ENCODE measurements at regions not wholly inside any gene's neighbourhood (a gene's known extent, or its start where the extent isn't known, plus 50 kb on each side); places are given as distances from the start of the nearest gene placed in this dataset.

GRCh38 chr9:95623640-95624039, 106.9 kb upstream of the PTCH1 start:
- H3K9me3 ChIP-seq (ENCODE audit: control insufficient read depth in 5 of 5, low read length in 5 of 5): peaks cover 0 to 5% (median 2%) of the 10 kb centered on the region in 5 donors
- H3K9ac ChIP-seq (ENCODE audit: low read length in 5 of 5): no peak overlapping the region
- H3K4me3 ChIP-seq (ENCODE audit: low read depth in 1 of 5, low read length in 5 of 5): no peak overlapping the region
- peaks cover 0 to 16% (median 2%) of the 10 kb centered on the region in 5 donors for H3K4me1 ChIP-seq (ENCODE audit: control insufficient read depth in 5 of 5, insufficient read depth in 5 of 5, low read length in 5 of 5)
- H3K36me3 ChIP-seq (ENCODE audit: control insufficient read depth in 5 of 5, insufficient read depth in 5 of 5, low read length in 5 of 5): no peaks in the 10 kb centered on the region
- peaks cover 0 to 7% (median 3%) of the 10 kb centered on the region in 5 donors for H3K27me3 ChIP-seq (ENCODE audit: control insufficient read depth in 5 of 5, insufficient read depth in 4 of 5, low read length in 5 of 5)
- no peak overlapping the region for H3K27ac ChIP-seq (ENCODE audit: low read depth, low read length)

DNA sequence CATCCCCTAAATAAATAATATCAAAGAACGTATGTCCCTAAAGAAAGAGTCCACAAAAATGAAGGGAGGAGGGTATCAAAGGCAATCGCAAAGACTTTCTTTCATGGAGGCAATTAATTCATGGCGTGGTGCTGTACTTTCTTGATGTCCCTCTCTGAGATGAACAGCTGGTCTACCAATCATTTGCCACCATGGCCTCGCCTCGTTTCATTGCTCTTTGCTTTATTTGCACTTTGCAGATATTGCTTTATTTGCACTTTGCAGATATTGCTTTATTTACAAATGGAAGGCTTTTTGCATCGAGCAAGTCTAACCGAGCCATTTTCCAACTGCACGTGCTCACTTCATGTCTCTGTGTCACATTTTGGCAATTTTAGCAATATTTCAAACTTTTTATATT, 104.0 kb upstream of the PTCH1 start:
- H3K4me1 ChIP-seq (ENCODE audit: control insufficient read depth in 5 of 5, insufficient read depth in 5 of 5, low read length in 5 of 5): no peaks in the 10 kb centered on the region
- H3K9ac ChIP-seq (ENCODE audit: low read length in 5 of 5): no peak overlapping the region
- H3K4me3 ChIP-seq (ENCODE audit: low read depth in 1 of 5, low read length in 5 of 5): no peak overlapping the region
- peaks cover 0 to 3% (median 0%) of the 10 kb centered on the region in 5 donors for H3K9me3 ChIP-seq (ENCODE audit: control insufficient read depth in 5 of 5, low read length in 5 of 5)
- H3K27me3 ChIP-seq (ENCODE audit: control insufficient read depth in 5 of 5, insufficient read depth in 4 of 5, low read length in 5 of 5): peaks cover 0 to 4% (median 0%) of the 10 kb centered on the region in 5 donors
- H3K27ac ChIP-seq (ENCODE audit: low read depth, low read length): no peak overlapping the region
- no peaks in the 10 kb centered on the region for H3K36me3 ChIP-seq (ENCODE audit: control insufficient read depth in 5 of 5, insufficient read depth in 5 of 5, low read length in 5 of 5)

DNA sequence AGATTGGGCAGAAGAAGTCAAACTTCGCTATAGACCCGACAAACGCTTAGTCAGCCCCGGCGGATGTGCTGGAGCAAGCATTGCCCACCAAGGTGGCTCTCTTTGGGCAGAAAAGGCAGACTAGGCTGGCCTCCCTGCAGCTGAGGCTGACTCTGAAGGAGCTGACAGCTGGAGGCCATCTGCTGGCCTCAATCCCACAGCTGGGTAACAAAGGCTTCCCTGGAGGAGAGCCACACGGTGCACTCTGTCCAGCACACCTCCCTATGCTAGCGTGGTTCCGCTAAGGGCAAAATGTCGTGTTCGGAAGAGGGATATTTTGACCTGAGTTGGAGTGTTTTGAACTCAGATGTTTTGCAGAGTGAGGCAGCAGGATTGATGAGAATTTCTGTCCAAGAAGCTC, 103.5 kb upstream of the PTCH1 start:
- H3K27ac ChIP-seq (ENCODE audit: low read depth, low read length): no peak overlapping the region
- no peak overlapping the region for H3K9ac ChIP-seq (ENCODE audit: low read length in 5 of 5)
- H3K4me1 ChIP-seq (ENCODE audit: control insufficient read depth in 5 of 5, insufficient read depth in 5 of 5, low read length in 5 of 5): no peaks in the 10 kb centered on the region
- no peaks in the 10 kb centered on the region for H3K36me3 ChIP-seq (ENCODE audit: control insufficient read depth in 5 of 5, insufficient read depth in 5 of 5, low read length in 5 of 5)
- peaks cover 0 to 4% (median 0%) of the 10 kb centered on the region in 5 donors for H3K27me3 ChIP-seq (ENCODE audit: control insufficient read depth in 5 of 5, insufficient read depth in 4 of 5, low read length in 5 of 5)
- H3K9me3 ChIP-seq (ENCODE audit: control insufficient read depth in 5 of 5, low read length in 5 of 5): peaks cover 0 to 3% (median 0%) of the 10 kb centered on the region in 5 donors
- H3K4me3 ChIP-seq (ENCODE audit: low read depth in 1 of 5, low read length in 5 of 5): no peak overlapping the region

DNA sequence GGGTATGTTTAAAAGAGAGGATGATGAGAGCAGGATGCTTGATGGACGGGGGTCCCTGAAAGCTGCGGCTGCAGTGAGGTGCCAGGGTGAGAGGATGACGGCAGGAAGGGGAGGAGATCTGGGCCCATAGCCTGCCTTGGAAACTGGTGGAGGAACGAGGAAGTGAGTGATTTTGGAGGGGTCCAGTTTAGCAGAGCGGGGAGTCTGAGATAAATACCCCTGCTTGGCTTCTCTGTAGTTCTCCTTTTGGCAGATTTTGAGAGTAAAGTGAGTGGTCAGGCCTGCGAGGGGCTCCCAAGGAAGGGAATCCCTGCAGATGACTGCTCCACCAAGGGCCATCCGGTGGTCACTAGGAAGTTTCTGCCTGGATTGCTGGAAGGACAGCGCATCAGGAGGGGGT, 98.5 kb upstream of the PTCH1 start:
- no peaks in the 10 kb centered on the region for H3K36me3 ChIP-seq (ENCODE audit: control insufficient read depth in 5 of 5, insufficient read depth in 5 of 5, low read length in 5 of 5)
- peaks cover 0 to 4% (median 0%) of the 10 kb centered on the region in 5 donors for H3K27me3 ChIP-seq (ENCODE audit: control insufficient read depth in 5 of 5, insufficient read depth in 4 of 5, low read length in 5 of 5)
- no peak overlapping the region for H3K9ac ChIP-seq (ENCODE audit: low read length in 5 of 5)
- no peak overlapping the region for H3K27ac ChIP-seq (ENCODE audit: low read depth, low read length)
- no peak overlapping the region for H3K4me3 ChIP-seq (ENCODE audit: low read depth in 1 of 5, low read length in 5 of 5)
- no peaks in the 10 kb centered on the region for H3K4me1 ChIP-seq (ENCODE audit: control insufficient read depth in 5 of 5, insufficient read depth in 5 of 5, low read length in 5 of 5)
- H3K9me3 ChIP-seq (ENCODE audit: control insufficient read depth in 5 of 5, low read length in 5 of 5): peaks cover 4 to 9% (median 7%) of the 10 kb centered on the region in 5 donors

DNA sequence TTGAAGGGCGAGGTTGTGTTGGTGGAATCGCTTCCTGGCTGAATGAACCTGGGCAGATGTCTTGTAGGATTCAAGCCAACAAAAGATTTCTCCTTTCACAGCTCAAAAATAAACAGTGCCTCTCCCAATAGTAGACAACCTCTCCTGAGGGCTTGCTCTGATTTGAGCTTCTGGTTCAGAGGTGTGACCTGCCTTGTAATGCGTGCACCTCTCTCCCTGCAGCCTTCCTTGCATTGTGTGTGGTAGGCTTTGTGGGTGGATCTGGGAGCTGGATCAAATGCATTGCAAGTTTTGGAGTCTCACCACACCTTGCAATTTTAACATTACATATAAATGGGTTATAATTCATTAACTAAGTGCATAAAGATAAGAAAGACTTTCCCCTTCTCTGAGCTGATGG, 96.9 kb upstream of the PTCH1 start:
- Histone ChIP-seq H3K9ac (ENCODE audit: low read length in 5 of 5) (no peak overlapping the region), H3K4me3 (ENCODE audit: low read depth in 1 of 5, low read length in 5 of 5) (no peak overlapping the region), H3K36me3 (ENCODE audit: control insufficient read depth in 5 of 5, insufficient read depth in 5 of 5, low read length in 5 of 5) (no peaks in the 10 kb centered on the region), H3K4me1 (ENCODE audit: control insufficient read depth in 5 of 5, insufficient read depth in 5 of 5, low read length in 5 of 5) (no peaks in the 10 kb centered on the region), H3K27ac (ENCODE audit: low read depth, low read length) (no peak overlapping the region), H3K9me3 (ENCODE audit: control insufficient read depth in 5 of 5, low read length in 5 of 5) (peaks cover 4 to 9% (median 7%) of the 10 kb centered on the region in 5 donors), H3K27me3 (ENCODE audit: control insufficient read depth in 5 of 5, insufficient read depth in 4 of 5, low read length in 5 of 5) (peaks cover 0 to 4% (median 0%) of the 10 kb centered on the region in 5 donors)

DNA sequence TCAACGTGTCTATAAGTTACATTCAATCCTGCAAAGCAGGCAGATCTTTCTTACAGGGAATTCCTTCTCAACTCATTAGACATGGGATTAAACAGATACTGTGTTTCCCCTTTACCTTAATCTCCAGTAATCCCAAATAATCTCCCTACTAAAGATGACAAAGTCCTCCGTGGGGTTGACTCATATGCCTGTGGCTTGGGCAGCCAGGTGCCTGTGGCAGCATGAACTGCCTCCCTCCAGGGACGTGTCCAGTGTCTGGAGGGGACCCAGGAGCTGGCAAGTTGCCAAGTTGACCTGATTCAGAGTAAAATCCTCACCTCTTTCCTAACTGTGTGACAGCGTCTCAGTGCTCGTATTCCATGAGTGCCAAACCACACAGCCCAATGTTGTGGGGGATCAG, 94.6 kb upstream of the PTCH1 start:
- Histone ChIP-seq H3K4me3 (ENCODE audit: low read depth in 1 of 5, low read length in 5 of 5) (no peak overlapping the region), H3K27me3 (ENCODE audit: control insufficient read depth in 5 of 5, insufficient read depth in 4 of 5, low read length in 5 of 5) (no peaks in the 10 kb centered on the region), H3K9me3 (ENCODE audit: control insufficient read depth in 5 of 5, low read length in 5 of 5) (peaks cover 4 to 9% (median 7%) of the 10 kb centered on the region in 5 donors), H3K36me3 (ENCODE audit: control insufficient read depth in 5 of 5, insufficient read depth in 5 of 5, low read length in 5 of 5) (no peaks in the 10 kb centered on the region), H3K27ac (ENCODE audit: low read depth, low read length) (no peak overlapping the region), H3K9ac (ENCODE audit: low read length in 5 of 5) (no peak overlapping the region), H3K4me1 (ENCODE audit: control insufficient read depth in 5 of 5, insufficient read depth in 5 of 5, low read length in 5 of 5) (no peaks in the 10 kb centered on the region)

DNA sequence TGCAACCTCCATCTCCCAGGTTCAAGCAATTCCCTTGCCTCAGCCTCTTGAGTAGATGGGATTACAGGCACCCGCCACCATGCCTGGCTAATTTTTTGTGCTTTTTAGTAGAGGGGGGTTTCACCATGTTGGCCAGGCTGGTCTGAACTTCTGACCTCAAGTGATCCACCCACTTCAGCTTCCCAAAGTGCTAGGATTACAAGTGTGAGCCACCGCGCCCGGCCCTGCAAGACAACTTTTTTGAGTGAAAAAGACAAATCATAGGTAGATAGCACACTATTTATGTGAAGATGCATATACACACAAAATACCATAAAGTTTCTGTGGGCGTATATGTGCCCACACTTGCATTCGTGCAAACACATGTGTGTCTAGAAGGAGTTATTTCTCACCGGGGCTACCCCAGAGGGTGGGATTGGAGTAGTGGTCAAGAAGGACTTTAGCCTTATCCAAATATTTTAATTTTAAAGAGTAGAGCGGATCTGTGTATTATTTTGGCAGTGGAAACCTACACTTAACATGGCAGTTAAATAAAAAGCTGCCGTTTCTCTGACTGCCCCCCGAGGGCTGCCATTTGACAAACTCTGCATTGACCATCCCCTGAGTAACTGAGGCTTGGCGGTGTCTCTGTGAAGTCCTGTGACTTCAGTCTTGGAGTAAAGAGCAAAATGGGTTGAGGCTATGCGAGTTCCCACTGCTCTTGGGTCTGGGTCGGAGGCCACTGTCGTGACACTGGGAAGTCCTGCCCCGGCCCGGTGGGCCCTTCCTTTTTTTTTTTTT, 93.4 kb upstream of the PTCH1 start:
- no peaks in the 10 kb centered on the region for H3K36me3 ChIP-seq (ENCODE audit: control insufficient read depth in 5 of 5, insufficient read depth in 5 of 5, low read length in 5 of 5)
- H3K4me3 ChIP-seq (ENCODE audit: low read depth in 1 of 5, low read length in 5 of 5): no peak overlapping the region
- H3K27me3 ChIP-seq (ENCODE audit: control insufficient read depth in 5 of 5, insufficient read depth in 4 of 5, low read length in 5 of 5): no peaks in the 10 kb centered on the region

GRCh38 chr9:95609426-95609825, 92.7 kb upstream of the PTCH1 start:
- Histone ChIP-seq H3K27ac (ENCODE audit: low read depth, low read length) (no peak overlapping the region), H3K4me3 (ENCODE audit: low read depth in 1 of 5, low read length in 5 of 5) (no peak overlapping the region), H3K9ac (ENCODE audit: low read length in 5 of 5) (no peak overlapping the region), H3K9me3 (ENCODE audit: control insufficient read depth in 5 of 5, low read length in 5 of 5) (peaks cover 4 to 9% (median 7%) of the 10 kb centered on the region in 5 donors), H3K4me1 (ENCODE audit: control insufficient read depth in 5 of 5, insufficient read depth in 5 of 5, low read length in 5 of 5) (no peaks in the 10 kb centered on the region), H3K27me3 (ENCODE audit: control insufficient read depth in 5 of 5, insufficient read depth in 4 of 5, low read length in 5 of 5) (no peaks in the 10 kb centered on the region), H3K36me3 (ENCODE audit: control insufficient read depth in 5 of 5, insufficient read depth in 5 of 5, low read length in 5 of 5) (no peaks in the 10 kb centered on the region)

More for the DNA sequence above, 93.4 kb upstream of the PTCH1 start:
- Histone ChIP-seq H3K27ac (ENCODE audit: low read depth, low read length) (no peak overlapping the region), H3K4me1 (ENCODE audit: control insufficient read depth in 5 of 5, insufficient read depth in 5 of 5, low read length in 5 of 5) (no peaks in the 10 kb centered on the region), H3K9ac (ENCODE audit: low read length in 5 of 5) (no peak overlapping the region), H3K9me3 (ENCODE audit: control insufficient read depth in 5 of 5, low read length in 5 of 5) (peaks cover 4 to 9% (median 7%) of the 10 kb centered on the region in 5 donors)

GRCh38 chr9:95608341-95608740, 91.6 kb upstream of the PTCH1 start:
- Histone ChIP-seq H3K9me3 (ENCODE audit: control insufficient read depth in 5 of 5, low read length in 5 of 5) (peaks cover 0 to under 1% (median 0%) of the 10 kb centered on the region in 5 donors), H3K27me3 (ENCODE audit: control insufficient read depth in 5 of 5, insufficient read depth in 4 of 5, low read length in 5 of 5) (no peaks in the 10 kb centered on the region), H3K36me3 (ENCODE audit: control insufficient read depth in 5 of 5, insufficient read depth in 5 of 5, low read length in 5 of 5) (no peaks in the 10 kb centered on the region), H3K4me1 (ENCODE audit: control insufficient read depth in 5 of 5, insufficient read depth in 5 of 5, low read length in 5 of 5) (no peaks in the 10 kb centered on the region), H3K9ac (ENCODE audit: low read length in 5 of 5) (no peak overlapping the region), H3K27ac (ENCODE audit: low read depth, low read length) (no peak overlapping the region), H3K4me3 (ENCODE audit: low read depth in 1 of 5, low read length in 5 of 5) (no peak overlapping the region)

GRCh38 chr9:95607507-95607906, 90.7 kb upstream of the PTCH1 start:
- no peaks in the 10 kb centered on the region for H3K27me3 ChIP-seq (ENCODE audit: control insufficient read depth in 5 of 5, insufficient read depth in 4 of 5, low read length in 5 of 5)

More at GRCh38 chr9:95607507-95607906, 90.7 kb upstream of the PTCH1 start:
- Histone ChIP-seq H3K4me1 (ENCODE audit: control insufficient read depth in 5 of 5, insufficient read depth in 5 of 5, low read length in 5 of 5) (no peaks in the 10 kb centered on the region), H3K9ac (ENCODE audit: low read length in 5 of 5) (no peak overlapping the region), H3K36me3 (ENCODE audit: control insufficient read depth in 5 of 5, insufficient read depth in 5 of 5, low read length in 5 of 5) (no peaks in the 10 kb centered on the region), H3K4me3 (ENCODE audit: low read depth in 1 of 5, low read length in 5 of 5) (no peak overlapping the region), H3K9me3 (ENCODE audit: control insufficient read depth in 5 of 5, low read length in 5 of 5) (no peaks in the 10 kb centered on the region), H3K27ac (ENCODE audit: low read depth, low read length) (no peak overlapping the region)
